HK-2 (cell line): ENCODE measurements at regions not wholly inside any gene's neighbourhood (a gene's known extent, or its start where the extent isn't known, plus 50 kb on each side); places are given as distances from the start of the nearest gene placed in this dataset.
"Not testable (repeated sequence)": the region's sequence is repeated elsewhere in the genome, so short reads cannot be mapped to it uniquely, and the experiment has no call there.

Experiments used
- DNase-seq: peaks from one replicate; pipeline ENCODE4 v3.0.0-alpha.2; 2018; ENCODE audit not compliant: unreplicated experiment

GRCh38 chr4:101670370-101670769, 120.2 kb upstream of the BANK1 start:
- no peak for DNase-seq

DNA sequence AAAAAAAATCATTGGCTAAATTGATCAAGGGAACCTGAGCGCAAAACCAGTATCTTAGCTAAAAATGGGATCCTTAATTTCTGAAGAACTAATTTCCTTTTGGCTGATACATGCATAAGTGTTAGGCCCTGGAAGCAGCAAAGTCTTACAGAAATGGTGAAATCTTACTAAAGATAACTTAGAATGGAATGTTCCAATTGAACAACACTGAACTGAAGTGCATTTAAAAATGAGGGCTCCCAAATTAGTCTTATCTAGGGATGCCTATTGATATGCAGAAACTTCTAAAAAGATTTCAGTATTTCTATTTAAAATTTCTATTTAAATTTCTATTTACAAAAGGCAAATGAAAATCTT, 120.7 kb upstream of the BANK1 start:
- DNase-seq: no peak

- no peak for DNase-seq
Measured at GRCh38 chr4:101669138-101669831, 121.2 kb upstream of the BANK1 start.

DNA sequence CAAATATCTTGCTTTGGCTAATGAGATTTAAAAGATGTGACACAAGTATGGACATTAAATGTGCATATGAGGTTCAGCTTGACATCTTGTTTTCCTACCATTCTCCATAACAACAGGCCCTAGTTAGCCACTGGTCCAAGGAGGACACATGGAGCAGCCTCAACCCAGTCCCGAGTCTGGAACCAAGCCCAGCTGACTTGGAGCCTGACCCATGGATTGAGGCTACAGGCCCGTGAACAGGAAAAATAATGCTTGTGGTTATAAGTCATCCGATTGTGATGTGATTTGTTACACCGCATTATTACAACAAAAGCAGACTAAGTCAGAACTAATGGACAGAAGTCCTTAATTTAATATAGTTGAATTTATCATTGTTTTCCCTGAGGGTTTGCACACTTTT, 123.2 kb upstream of the BANK1 start:
- no peak for DNase-seq

DNA sequence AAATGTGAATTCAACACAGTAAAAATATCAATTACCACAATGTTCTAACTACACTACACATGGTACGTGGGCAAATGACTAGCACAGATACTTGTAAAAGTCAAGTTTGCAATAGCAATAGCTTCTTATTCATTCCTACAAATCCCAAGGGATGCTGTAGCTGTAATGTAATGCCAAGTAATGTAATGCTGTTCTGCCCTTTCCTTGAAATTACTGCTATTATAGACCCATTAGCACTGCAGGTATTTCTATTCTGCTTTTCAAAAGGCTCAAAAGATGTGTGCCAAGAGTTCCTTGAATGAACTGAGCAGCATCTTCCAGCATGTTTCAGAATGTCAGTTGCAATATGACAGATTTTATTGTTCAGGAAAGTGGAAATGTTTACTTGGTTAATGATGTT, 129.9 kb upstream of the BANK1 start:
- no peak for DNase-seq

DNA sequence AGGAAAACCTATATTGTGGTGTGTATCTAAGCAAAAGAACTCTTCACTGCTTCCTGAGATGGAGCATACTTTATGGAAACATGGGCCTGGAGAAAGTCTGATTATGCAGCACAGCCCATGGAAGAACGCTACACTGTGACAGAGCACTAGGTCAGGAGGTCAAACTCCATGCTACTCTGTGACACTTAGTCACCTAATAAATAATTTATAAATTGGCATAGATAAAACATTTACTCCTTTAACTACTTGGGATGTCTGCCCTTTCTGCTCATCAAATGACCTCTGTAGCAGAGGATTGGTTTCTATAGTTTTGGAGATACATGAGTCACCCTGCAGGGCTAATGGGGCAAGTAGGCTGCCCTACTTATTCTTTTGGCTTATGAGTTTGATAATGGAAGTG, 134.7 kb upstream of the BANK1 start:
- no peak for DNase-seq

DNA sequence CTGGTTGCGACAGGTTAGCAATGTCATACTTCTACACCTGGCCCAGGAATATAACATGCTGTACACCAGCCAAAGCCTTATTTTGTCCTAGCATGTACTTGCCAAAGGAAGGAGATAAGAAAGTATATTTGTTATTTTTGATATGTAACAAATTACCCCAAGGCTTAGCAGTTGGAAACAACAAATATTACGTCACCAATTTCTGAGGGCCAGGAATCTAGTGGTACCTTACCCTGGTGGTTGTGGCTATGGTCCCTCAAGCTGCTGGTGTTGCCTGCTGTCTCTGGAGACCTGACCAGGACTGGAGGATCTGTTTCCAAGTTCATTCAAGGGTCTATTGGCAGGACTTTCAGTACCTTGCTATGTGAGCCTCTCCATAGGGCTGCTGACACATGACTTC, 135.5 kb upstream of the BANK1 start:
- DNase-seq: no peak

GRCh38 chr4:101651778-101652177, 138.8 kb upstream of the BANK1 start:
- no peak for DNase-seq

DNA sequence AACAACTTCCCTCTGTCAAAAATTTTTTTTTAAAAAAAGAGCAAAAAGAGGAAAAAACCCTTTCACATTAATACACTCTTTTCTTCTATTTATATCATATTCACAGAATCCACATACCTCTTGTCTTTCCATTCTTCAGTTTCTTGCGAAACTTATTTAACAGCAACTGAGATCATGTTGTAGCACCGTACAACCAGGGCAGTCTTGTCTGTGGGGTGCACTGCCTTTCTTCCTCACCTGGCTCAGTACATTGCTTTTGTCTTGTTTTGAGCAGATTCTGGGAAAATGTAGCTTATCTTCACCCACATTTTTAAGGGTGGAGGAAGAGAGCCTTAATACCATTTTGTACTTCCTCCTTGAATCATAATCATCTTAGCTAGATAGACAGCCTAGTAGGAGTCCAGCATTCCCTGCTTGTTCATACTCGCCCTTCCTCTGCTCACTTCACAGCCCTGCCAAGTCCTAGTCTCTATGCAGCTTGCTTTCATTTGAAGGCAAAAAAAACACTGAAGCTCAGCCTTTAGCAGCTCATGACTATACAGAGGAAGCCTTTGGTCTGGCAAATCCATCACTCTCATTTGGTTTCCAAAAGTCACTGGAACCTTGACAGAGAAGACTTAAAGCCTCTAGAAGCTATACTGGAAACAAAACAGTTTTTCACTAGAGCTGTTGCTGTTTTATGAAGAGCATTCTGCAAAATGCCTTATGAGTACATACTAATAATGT, 140.6 kb upstream of the BANK1 start:
- no peak for DNase-seq

DNA sequence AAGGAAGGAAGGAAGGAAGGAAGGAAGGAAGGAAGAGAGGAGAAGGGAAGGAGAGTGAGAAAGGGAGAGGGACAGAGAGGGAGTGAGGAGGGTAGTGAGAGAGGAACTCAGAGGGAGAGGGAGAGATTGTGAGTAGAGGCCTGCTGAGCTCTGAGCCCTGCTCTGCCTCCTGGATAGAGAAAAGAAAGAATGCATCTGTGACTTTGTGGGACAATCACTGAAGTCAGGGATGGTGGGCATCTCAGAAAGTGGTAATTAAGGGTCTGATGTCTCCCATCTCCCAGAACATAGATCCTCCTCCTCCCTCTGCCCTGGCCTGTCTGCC, 142.9 kb upstream of the BANK1 start:
- no peak for DNase-seq

GRCh38 chr4:101644516-101644915, 146.0 kb upstream of the BANK1 start:
- no peak for DNase-seq

- no peak for DNase-seq
Measured at GRCh38 chr4:101643186-101643837, 147.2 kb upstream of the BANK1 start.

GRCh38 chr4:101632766-101633165, 157.8 kb upstream of the BANK1 start:
- DNase-seq: not testable (repeated sequence)

GRCh38 chr4:101630319-101630986, 160.1 kb upstream of the BANK1 start:
- DNase-seq: no peak

DNA sequence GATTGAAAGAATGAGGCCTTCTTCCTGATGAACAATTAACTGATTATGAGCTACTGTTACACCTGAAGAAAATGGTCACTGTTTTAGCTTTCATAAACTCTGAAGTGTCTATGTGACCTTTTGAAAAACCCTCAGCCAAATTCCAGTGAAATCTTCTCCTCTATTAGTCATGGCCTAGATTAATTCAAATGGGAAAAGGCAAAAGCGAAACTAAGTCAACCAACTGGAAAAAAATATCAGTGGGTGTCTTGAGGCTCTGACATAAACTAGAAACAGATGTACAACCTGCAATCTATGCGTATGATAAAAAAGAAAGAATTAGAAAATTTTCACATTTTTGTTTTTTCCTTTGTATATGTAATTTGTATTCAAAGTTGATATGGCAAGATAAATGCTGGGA, 169.4 kb upstream of the BANK1 start:
- DNase-seq: no peak

DNA sequence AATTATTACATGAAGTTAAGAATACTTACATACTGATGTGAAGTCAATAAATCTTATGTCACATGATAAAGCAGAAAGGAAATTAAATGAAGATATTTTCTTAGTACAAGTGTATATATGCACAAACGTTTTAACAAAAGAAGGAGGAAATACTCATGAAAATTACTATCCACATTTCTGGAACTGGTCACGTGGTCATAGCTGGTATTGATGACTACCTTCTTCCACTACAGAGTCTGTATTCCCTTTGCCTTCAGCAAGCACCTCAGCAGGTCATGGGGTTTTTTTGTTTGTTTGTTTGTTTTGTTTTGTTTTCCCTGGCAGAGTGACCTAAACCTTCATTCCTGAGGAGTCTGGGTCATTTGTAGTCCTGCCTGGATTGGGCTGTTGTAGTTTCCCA, 174.9 kb upstream of the BANK1 start:
- DNase-seq: no peak

GRCh38 chr4:101606989-101607388, 183.5 kb upstream of the BANK1 start:
- DNase-seq: not testable (repeated sequence)

- no peak for DNase-seq
Measured at GRCh38 chr4:101604976-101605375, 185.6 kb upstream of the BANK1 start.

- DNase-seq: no peak
Measured at GRCh38 chr4:101600287-101600686, 190.2 kb upstream of the BANK1 start.

- DNase-seq: no peak
Measured at GRCh38 chr4:101599620-101600019, 190.9 kb upstream of the BANK1 start.

GRCh38 chr4:101596781-101597552, 193.6 kb upstream of the BANK1 start:
- no peak for DNase-seq

DNA sequence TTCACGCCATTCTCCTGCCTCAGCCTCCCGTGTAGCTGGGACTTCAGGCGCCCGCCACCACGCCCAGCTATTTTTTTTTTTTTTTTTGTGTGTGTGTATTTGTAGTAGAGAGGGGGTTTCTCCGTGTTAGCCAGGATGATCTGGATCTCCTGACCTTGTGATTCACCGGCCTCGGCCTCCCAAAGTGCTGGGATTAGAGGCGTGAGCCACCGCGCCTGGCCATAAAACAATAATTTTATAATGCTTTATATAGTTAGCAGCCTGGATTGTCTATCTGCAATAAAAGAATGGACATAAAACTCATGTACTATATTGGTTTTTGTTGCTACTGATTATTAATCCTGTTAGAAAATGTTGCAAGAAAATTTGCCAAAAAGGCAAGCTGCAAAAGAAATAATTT, 195.9 kb upstream of the BANK1 start:
- DNase-seq: no peak
